ENCODE measurements at regions not wholly inside any gene's neighbourhood (a gene's known extent, or its start where the extent isn't known, plus 50 kb on each side); places are given as distances from the start of the nearest gene placed in this dataset.

DNA sequence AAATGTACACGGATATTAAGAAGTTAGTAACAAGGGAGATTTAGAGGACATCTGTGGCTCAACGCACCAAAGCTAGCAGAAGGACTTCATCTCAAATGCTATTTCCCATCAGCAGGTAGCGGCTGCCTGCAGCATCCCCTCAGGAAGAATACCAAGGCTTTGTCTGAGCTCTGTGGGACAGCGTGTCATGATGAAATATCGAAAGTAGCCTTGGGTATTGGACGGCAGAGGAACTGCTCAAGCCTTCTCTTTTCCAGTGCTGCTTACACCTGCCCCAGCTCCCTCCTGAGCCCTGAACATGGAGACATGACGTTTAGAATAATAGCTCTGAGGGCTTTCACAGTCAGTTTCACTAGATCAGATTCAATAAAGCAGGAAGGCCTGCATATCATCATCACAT lies 241.6 kb downstream of the SUCLG1 start:
- TF ChIP-seq POLR2A (IDR thresholded peaks at IDR 0.05) (no peak), CTCF (IDR thresholded peaks at IDR 0.05) (no peak)
- Histone ChIP-seq H3K27me3 (no peaks in the 10 kb centered on the region), H3K4me3 (no peak overlapping the region), H3K4me1 (no peaks in the 10 kb centered on the region), H3K27ac (no peak overlapping the region), H3K9me3 (no peaks in the 10 kb centered on the region), H3K36me3 (no peaks in the 10 kb centered on the region)
- no peak for DNase-seq (ENCODE audit: low spot score in 2 of 2)
- 81% methylated on average over 7 of the region's 7 CpGs for WGBS

GRCh38 chr2:84214455-84214854 lies 244.6 kb downstream of the SUCLG1 start:
- Histone ChIP-seq H3K36me3 (no peaks in the 10 kb centered on the region), H3K9me3 (no peaks in the 10 kb centered on the region), H3K27ac (no peak overlapping the region), H3K4me1 (no peaks in the 10 kb centered on the region), H3K4me3 (no peak overlapping the region), H3K27me3 (no peaks in the 10 kb centered on the region)
- TF ChIP-seq POLR2AphosphoS5 (IDR thresholded peaks at IDR 0.05) (no peak), POLR2A (IDR thresholded peaks at IDR 0.05) (no peak), CTCF (IDR thresholded peaks at IDR 0.05) (no peak), EP300 (IDR thresholded peaks at IDR 0.05) (no peak)
- WGBS, result 53% methylated on average over 3 of the region's 3 CpGs
- DNase-seq (ENCODE audit: low spot score in 2 of 2), result no peak

DNA sequence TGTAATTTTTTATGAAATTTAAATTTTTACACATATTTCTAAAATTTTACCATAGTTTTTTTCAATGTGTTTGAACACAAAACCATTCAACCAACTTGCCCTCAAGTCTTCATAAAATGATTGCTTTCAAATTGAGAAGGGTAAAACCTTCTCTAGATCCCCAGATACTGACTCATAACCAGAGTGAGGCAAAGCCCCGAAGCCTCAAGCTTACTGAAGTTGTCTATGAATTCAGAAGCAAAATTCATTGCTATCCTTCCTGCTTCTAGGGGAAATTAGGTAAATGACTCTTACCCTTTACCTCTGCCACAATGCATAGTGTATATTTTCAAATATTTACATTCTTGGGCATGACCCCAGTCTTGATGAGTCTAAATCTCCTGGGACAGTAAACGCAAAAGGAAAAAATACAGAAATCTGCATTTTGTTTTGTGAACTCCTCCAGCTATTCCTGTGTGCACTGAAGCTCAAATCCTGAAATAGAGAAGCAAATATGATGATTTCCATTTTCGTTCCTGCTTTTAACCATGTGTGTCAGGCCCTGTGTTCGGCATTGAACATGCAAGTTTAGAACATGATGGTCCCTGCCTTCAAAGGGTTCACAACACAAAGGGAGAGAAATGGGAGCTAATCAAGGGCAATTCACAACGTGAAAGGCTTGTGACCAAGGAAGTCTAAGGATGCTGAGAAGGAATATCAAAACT lies 246.3 kb downstream of the SUCLG1 start:
- no peaks in the 10 kb centered on the region for H3K36me3 ChIP-seq
- H3K27me3 ChIP-seq, result no peaks in the 10 kb centered on the region
- no peak overlapping the region for H3K4me3 ChIP-seq
- TF ChIP-seq CTCF (IDR thresholded peaks at IDR 0.05) (no peak), EP300 (IDR thresholded peaks at IDR 0.05) (no peak), POLR2AphosphoS5 (IDR thresholded peaks at IDR 0.05) (no peak), POLR2A (IDR thresholded peaks at IDR 0.05) (no peak)
- H3K9me3 ChIP-seq, result no peaks in the 10 kb centered on the region
- no peak for DNase-seq (ENCODE audit: low spot score in 2 of 2)
- 78% methylated on average over 5 of the region's 5 CpGs for WGBS
- no peaks in the 10 kb centered on the region for H3K4me1 ChIP-seq
- H3K27ac ChIP-seq, result no peak overlapping the region

DNA sequence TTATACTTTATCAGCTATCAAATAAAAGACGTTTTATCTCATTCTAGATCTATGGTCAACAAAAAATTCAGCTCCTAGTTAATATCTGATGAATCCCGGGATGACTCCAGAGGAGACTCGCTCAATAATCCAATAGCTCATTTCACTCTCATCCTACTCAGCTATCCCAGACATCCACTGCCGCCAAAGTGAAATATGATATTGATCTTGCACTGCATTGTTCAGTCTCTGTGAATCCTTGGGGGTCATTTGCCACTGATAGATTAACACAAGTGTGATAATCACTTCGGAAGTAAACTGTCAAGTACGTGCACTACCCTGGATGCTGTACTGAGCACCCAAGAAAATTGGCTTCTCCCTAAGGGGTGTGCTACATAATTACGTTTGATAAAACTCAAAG lies 249.1 kb downstream of the SUCLG1 start:
- WGBS, result 56% methylated on average over 7 of the region's 7 CpGs
- H3K36me3 ChIP-seq, result no peaks in the 10 kb centered on the region
- H3K27ac ChIP-seq, result no peak overlapping the region

GRCh38 chr2:84204995-84205394 lies 254.1 kb downstream of the SUCLG1 start:
- H3K27me3 ChIP-seq, result no peaks in the 10 kb centered on the region
- H3K27ac ChIP-seq, result no peak overlapping the region
- H3K4me1 ChIP-seq, result no peaks in the 10 kb centered on the region
- no peaks in the 10 kb centered on the region for H3K36me3 ChIP-seq
- WGBS, result 84% methylated on average over 3 of the region's 3 CpGs
- H3K9me3 ChIP-seq, result no peaks in the 10 kb centered on the region
- H3K4me3 ChIP-seq, result no peak overlapping the region
- TF ChIP-seq POLR2AphosphoS5 (IDR thresholded peaks at IDR 0.05), result no peak
- TF ChIP-seq EP300 (IDR thresholded peaks at IDR 0.05), result no peak
- TF ChIP-seq CTCF (IDR thresholded peaks at IDR 0.05), result no peak
- TF ChIP-seq POLR2A (IDR thresholded peaks at IDR 0.05), result no peak
- DNase-seq (ENCODE audit: low spot score in 2 of 2), result no peak

More for the DNA sequence above, 249.1 kb downstream of the SUCLG1 start:
- TF ChIP-seq POLR2AphosphoS5 (IDR thresholded peaks at IDR 0.05) (no peak), EP300 (IDR thresholded peaks at IDR 0.05) (no peak), POLR2A (IDR thresholded peaks at IDR 0.05) (no peak), CTCF (IDR thresholded peaks at IDR 0.05) (no peak)
- H3K4me3 ChIP-seq, result no peak overlapping the region
- no peak for DNase-seq (ENCODE audit: low spot score in 2 of 2)
- H3K4me1 ChIP-seq, result no peaks in the 10 kb centered on the region
- no peaks in the 10 kb centered on the region for H3K9me3 ChIP-seq
- H3K27me3 ChIP-seq, result no peaks in the 10 kb centered on the region
